PC-9 (cell line): ENCODE measurements at regions not wholly inside any gene's neighbourhood (a gene's known extent, or its start where the extent isn't known, plus 50 kb on each side); places are given as distances from the start of the nearest gene placed in this dataset.

Experiments used
- BruUV-seq: library from RNA; stranded (reverse); fragments of 400-500 nt; replicated peaks from 2 replicates; lab custom pipeline; 2021; lab: Mats Ljungman, UMichigan
- CTCF ChIA-PET: fragments of 300-600 bp; sonication (Branson Sonifier 250); formaldehyde crosslinking; loops from one replicate; lab custom pipeline; 2022; ENCODE audit warnings: antibody characterized with exemption; lab: Charles Lee
- POLR2A ChIA-PET: fragments of 300-600 bp; sonication (Branson Sonifier 250); formaldehyde crosslinking; loops from one replicate; lab custom pipeline; 2022; ENCODE audit warnings: antibody characterized with exemption; ENCODE audit not compliant: unreplicated experiment; lab: Charles Lee
- DNase-seq, 2 experiments: peaks; one replicate each; pipeline versions ENCODE4 v3.0.0 to v3.0.0-alpha.2; 2015 to 2022; ENCODE audit warnings: mixed read lengths in 1 of 2
- H2AFZ ChIP-seq: fragments of 200-600 bp; sonication (generic); 2 replicates; pipeline ENCODE4 v1.8.1; 2017; ENCODE audit warnings: antibody characterized with exemption
- H3F3A ChIP-seq: fragments of 200-600 bp; sonication (generic); 2 replicates; pipeline ENCODE4 v1.8.1; 2017; ENCODE audit warnings: antibody characterized with exemption, mild to moderate bottlenecking, low read depth; ENCODE audit not compliant: insufficient read depth
- H3K27ac ChIP-seq: fragments of 200-600 bp; sonication (generic); 2 replicates; pipeline ENCODE4 v1.6.1; 2016; ENCODE audit warnings: mixed run types
- H3K27me3 ChIP-seq: fragments of 200-600 bp; sonication (generic); 2 replicates; pipeline ENCODE4 v1.6.1; 2016; ENCODE audit warnings: low read depth, mixed run types; ENCODE audit not compliant: insufficient read depth
- H3K36me3 ChIP-seq: fragments of 200-600 bp; sonication (generic); 2 replicates; pipeline ENCODE4 v1.6.1; 2016; ENCODE audit warnings: low read depth, mixed run types
- H3K4me1 ChIP-seq: fragments of 200-600 bp; sonication (generic); replicated peaks from 2 replicates; pipeline ENCODE4 v1.6.1; 2016; ENCODE audit warnings: mixed run types; ENCODE audit not compliant: insufficient read depth
- H3K4me2 ChIP-seq: fragments of 200-600 bp; sonication (generic); 2 replicates; pipeline ENCODE4 v1.6.1; 2017; ENCODE audit warnings: mixed run types
- H3K4me3 ChIP-seq: fragments of 200-600 bp; sonication (generic); 2 replicates; pipeline ENCODE4 v1.6.1; 2016; ENCODE audit warnings: mixed run types
- H3K79me2 ChIP-seq: fragments of 200-600 bp; sonication (generic); 2 replicates; pipeline ENCODE4 v1.6.1; 2017; ENCODE audit warnings: low read depth, mixed run types
- H3K9me2 ChIP-seq: fragments of 200-600 bp; sonication (generic); 2 replicates; pipeline ENCODE4 v1.8.1; 2017; ENCODE audit warnings: mild to moderate bottlenecking; ENCODE audit not compliant: insufficient read depth
- H3K9me3 ChIP-seq: fragments of 200-600 bp; sonication (generic); 2 replicates; pipeline ENCODE4 v1.8.1; 2016; ENCODE audit warnings: low read depth; ENCODE audit not compliant: insufficient read depth
- H4K20me1 ChIP-seq: fragments of 200-600 bp; sonication (generic); 2 replicates; pipeline ENCODE4 v1.8.1; 2017; ENCODE audit not compliant: insufficient read depth
- CTCF ChIP-seq: fragments of 200-600 bp; sonication (generic); conservative IDR thresholded peaks from 2 replicates; pipeline ENCODE4 v1.6.1; 2017; ENCODE audit warnings: mixed run types, antibody characterized with exemption, mild to moderate bottlenecking, moderate library complexity
- EZH2 ChIP-seq: fragments of 200-600 bp; sonication (generic); IDR thresholded peaks from 2 replicates; pipeline ENCODE4 v1.8.0; 2017; ENCODE audit warnings: antibody characterized with exemption, low read depth
- intact Hi-C: fragments of 100-400 bp; cut with micrococcal nuclease; formaldehyde crosslinking; loops from one replicate; pipeline ENCODE4 v1.10.0; 2022; ENCODE audit not compliant: unreplicated experiment

GRCh38 chr5:103450333-103451061 is 112.1 kb downstream of the NUDT12 start:
- no TSS peak for BruUV-seq
- Histone ChIP-seq H2AFZ (no peak overlapping the region; the same call in 1 of the 2 replicates), H3K36me3 (no peaks in the 10 kb centered on the region), H3K27me3 (no peaks in the 10 kb centered on the region), H3K9me3 (no peaks in the 10 kb centered on the region), H3K4me3 (no peak overlapping the region), H3K79me2 (no peaks in the 10 kb centered on the region), H4K20me1 (no peaks in the 10 kb centered on the region), H3K4me1 (peaks cover 19% of the 10 kb centered on the region), H3K9me2 (no peaks in the 10 kb centered on the region), H3K27ac (peak overlapping the region; percentile 44), H3K4me2 (0 out of 2 replicates have a peak overlapping the region, but pooled peaks have one; percentile 17), H3F3A (no peaks in the 10 kb centered on the region)
- intact Hi-C loops: loop anchor here (2.0 kb wide), 1 partner anchor 24 kb away; no protein-coding TSS in a partner anchor
- TF ChIP-seq EZH2 (no peak), CTCF (no peak)
- POLR2A ChIA-PET: no interaction called here
- DNase-seq: peak in 1 of 2 experiments; percentile 71
- CTCF ChIA-PET: no interaction called here

- ChIA-PET POLR2A (no interaction called here), CTCF (no interaction called here)
- H3K9me2 ChIP-seq: no peaks in the 10 kb centered on the region
- H3K4me1 ChIP-seq: peaks cover 37% of the 10 kb centered on the region
- H4K20me1 ChIP-seq: no peaks in the 10 kb centered on the region
- H3K27me3 ChIP-seq: no peaks in the 10 kb centered on the region
- BruUV-seq: no TSS peak
- no peak overlapping the region for H3K4me3 ChIP-seq
- DNase-seq: no peak
- H3F3A ChIP-seq: peaks cover 16% of the 10 kb centered on the region; the same call in 1 of the 2 replicates
- H3K36me3 ChIP-seq: no peaks in the 10 kb centered on the region
- H3K27ac ChIP-seq: 0 out of 2 replicates have a peak overlapping the region, but pooled peaks have one; percentile 8
- H3K79me2 ChIP-seq: no peaks in the 10 kb centered on the region
- H3K9me3 ChIP-seq: no peaks in the 10 kb centered on the region
- no peak for TF ChIP-seq EZH2
- TF ChIP-seq CTCF: no peak
- H2AFZ ChIP-seq: peak overlapping the region; percentile 68; the same call in 1 of the 2 replicates
- no peak overlapping the region for H3K4me2 ChIP-seq
- intact Hi-C loops: no loop called here
Observed at GRCh38 chr5:103446813-103447212, 115.8 kb downstream of the NUDT12 start.

GRCh38 chr5:103445426-103446035 is 117.1 kb downstream of the NUDT12 start:
- Histone ChIP-seq H3K9me2 (no peaks in the 10 kb centered on the region), H3K4me2 (no peak overlapping the region), H3K4me1 (peaks cover 37% of the 10 kb centered on the region), H3K79me2 (no peaks in the 10 kb centered on the region), H3K36me3 (no peaks in the 10 kb centered on the region), H4K20me1 (no peaks in the 10 kb centered on the region), H2AFZ (0 out of 2 replicates have a peak overlapping the region, but pooled peaks have one; percentile 72), H3K4me3 (0 out of 2 replicates have a peak overlapping the region, but pooled peaks have one; percentile 29), H3K9me3 (no peaks in the 10 kb centered on the region), H3K27me3 (no peaks in the 10 kb centered on the region), H3K27ac (no peak overlapping the region), H3F3A (peaks cover 16% of the 10 kb centered on the region; the same call in 1 of the 2 replicates)
- POLR2A ChIA-PET: interaction anchor here (0.7 kb wide), 1 partner anchor 691 kb away, joined by 6 read pairs; no protein-coding TSS in a partner anchor
- intact Hi-C loops: no loop called here
- TF ChIP-seq EZH2: no peak
- no peak for TF ChIP-seq CTCF
- CTCF ChIA-PET: no interaction called here
- BruUV-seq: no TSS peak
- no peak for DNase-seq
